HepG2 (cell line): ENCODE measurements at regions not wholly inside any gene's neighbourhood (a gene's known extent, or its start where the extent isn't known, plus 50 kb on each side); places are given as distances from the start of the nearest gene placed in this dataset.

Experiments
- ATF2 ChIP-seq: sonication (generic); formaldehyde crosslinking; IDR thresholded peaks from 2 replicates; pipeline ENCODE4 v1.4.0; 2020; ENCODE audit warnings: missing genetic modification reagents
- BCL3 ChIP-seq: sonication (generic); formaldehyde crosslinking; IDR thresholded peaks from 2 replicates; pipeline ENCODE4 v1.5.1; 2020; ENCODE audit warnings: mild to moderate bottlenecking, missing genetic modification reagents, moderate library complexity
- KIAA2018 ChIP-seq: sonication (generic); formaldehyde crosslinking; IDR thresholded peaks from 2 replicates; pipeline ENCODE4 v1.5.0; 2020; ENCODE audit warnings: mild to moderate bottlenecking, missing genetic modification reagents, borderline replicate concordance
- MBD4 ChIP-seq: IDR thresholded peaks from 2 replicates; pipeline ENCODE4 v1.6.1; 2012; ENCODE audit warnings: low read length, inconsistent platforms, borderline replicate concordance
- MNT ChIP-seq: fragments of 450-650 bp; IDR thresholded peaks from 2 replicates; pipeline ENCODE4 v1.6.1; 2016
- ZNF318 ChIP-seq: sonication (generic); formaldehyde crosslinking; IDR thresholded peaks from 2 replicates; pipeline ENCODE4 v1.4.0; 2020; ENCODE audit warnings: mild to moderate bottlenecking, missing genetic modification reagents

- TF ChIP-seq ZNF318 (no peak), ATF2 (CRISPR knock-in tag) (peak; percentile 35; the same call in 1 of the 2 replicates), MNT (no peak), MBD4 (no peak), BCL3 (CRISPR knock-in tag) (peak; percentile 84), KIAA2018 (CRISPR knock-in tag) (0 out of 2 replicates have a peak, but pooled peaks have one; percentile 72)
Observed at GRCh38 chr14:50003213-50004021, 110.5 kb downstream of the ARF6 start (continued).
